GM18520 (cell line): ENCODE measurements at regions not wholly inside any gene's neighbourhood (a gene's known extent, or its start where the extent isn't known, plus 50 kb on each side); places are given as distances from the start of the nearest gene placed in this dataset.

ENCODE experiments used
- ATAC-seq: cut with Tn5 transposase; IDR thresholded peaks from one replicate; pipeline ENCODE4 v1.9.1; 2021; ENCODE audit not compliant: unreplicated experiment

DNA sequence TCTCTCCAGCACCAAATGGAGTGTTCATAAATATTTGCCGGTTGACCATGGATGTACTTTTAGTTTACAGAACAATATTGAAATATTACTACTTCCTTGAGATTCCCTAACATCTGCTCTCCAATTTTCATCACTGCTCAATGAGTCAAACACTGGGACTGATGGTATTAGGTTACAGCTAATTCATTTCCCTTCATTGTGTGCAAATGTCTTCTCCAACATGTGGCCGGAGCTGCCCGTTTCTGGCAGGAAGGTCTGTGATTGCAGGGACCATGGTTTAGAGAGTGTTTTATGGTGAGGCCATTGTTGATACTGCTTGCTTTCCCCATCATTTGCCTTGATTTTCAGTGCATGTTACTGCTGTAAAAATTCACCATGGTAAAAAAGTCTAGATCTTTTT lies 209.3 kb downstream of the HS3ST3B1 start:
- ATAC-seq = no peak

GRCh38 chr17:14508156-14508555 lies 207.3 kb downstream of the HS3ST3B1 start:
- ATAC-seq = no peak

GRCh38 chr17:14506364-14506763 lies 205.5 kb downstream of the HS3ST3B1 start:
- ATAC-seq = no peak

DNA sequence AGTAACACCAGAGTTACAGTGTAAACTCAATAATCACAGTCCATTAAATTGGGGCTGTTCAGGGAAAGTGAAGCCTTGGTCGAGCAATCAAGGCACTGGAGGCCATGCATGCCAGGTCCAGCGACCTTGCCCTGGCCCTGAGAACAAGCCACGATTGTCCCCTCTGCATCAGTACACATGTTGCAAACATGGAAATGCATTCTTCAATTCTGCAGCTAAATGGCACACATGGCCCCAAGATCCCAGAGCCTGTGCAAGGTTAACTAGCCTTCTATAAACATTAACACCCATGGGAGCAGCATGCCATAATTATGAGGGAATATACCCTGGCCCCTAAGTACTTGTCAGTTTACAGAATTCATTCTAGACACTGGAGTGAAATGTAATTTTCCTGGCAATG lies 204.7 kb downstream of the HS3ST3B1 start:
- no peak for ATAC-seq

- no peak for ATAC-seq
Observed at GRCh38 chr17:14499976-14500375, 199.1 kb downstream of the HS3ST3B1 start.

DNA sequence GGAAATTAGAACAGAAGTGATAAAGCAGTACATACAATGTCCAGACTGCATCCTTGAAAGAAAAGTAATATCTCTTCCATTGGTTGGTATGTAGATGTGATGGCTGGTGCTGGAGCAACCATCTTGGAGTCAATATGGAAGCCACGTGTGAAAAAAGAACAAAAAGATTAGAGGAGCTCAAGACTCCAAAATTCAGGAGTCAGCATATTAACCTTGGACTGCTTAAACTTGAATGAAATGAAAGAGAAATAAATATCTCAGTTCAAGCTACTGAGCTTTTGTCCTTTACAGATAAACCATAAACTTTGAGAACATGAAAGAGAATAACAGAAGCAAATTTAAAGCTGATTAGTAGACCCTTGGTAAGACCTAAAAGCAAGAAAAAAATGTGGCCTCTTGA lies 197.9 kb downstream of the HS3ST3B1 start:
- no peak for ATAC-seq

GRCh38 chr17:14494161-14494560 lies 193.3 kb downstream of the HS3ST3B1 start:
- no peak for ATAC-seq

- ATAC-seq = no peak
Observed at GRCh38 chr17:14489986-14490385, 189.1 kb downstream of the HS3ST3B1 start.

DNA sequence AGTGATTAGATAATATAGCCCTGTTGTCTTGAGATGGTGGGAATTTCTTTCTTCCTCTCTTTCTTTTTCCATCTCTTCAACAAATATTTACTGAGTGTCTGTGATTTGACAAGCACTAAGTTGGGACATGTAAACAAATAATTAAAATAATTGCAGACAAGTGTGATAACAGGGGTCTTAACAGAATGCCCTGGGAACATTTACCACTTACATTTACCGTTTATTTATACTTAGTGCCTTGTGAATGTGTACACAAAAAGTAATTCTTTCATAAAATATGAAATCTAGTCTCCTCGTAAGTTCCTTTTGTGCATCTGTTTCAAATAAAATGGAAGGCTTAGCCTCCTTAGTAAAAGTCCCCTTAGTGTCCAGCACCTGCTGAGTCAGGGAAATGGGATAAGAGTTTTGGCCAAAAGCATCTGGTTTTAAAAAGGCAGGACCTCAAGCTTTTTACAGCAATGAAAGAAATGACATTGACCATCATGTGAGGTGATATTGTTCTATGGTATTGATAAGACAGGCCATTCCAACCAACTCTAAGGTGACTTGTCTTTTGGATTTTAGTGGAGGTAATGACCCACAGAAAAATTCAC lies 188.2 kb downstream of the HS3ST3B1 start:
- no peak for ATAC-seq

- ATAC-seq = no peak
Observed at GRCh38 chr17:14487068-14487467, 186.2 kb downstream of the HS3ST3B1 start.

- no peak for ATAC-seq
Observed at GRCh38 chr17:14482715-14483114, 181.8 kb downstream of the HS3ST3B1 start.

DNA sequence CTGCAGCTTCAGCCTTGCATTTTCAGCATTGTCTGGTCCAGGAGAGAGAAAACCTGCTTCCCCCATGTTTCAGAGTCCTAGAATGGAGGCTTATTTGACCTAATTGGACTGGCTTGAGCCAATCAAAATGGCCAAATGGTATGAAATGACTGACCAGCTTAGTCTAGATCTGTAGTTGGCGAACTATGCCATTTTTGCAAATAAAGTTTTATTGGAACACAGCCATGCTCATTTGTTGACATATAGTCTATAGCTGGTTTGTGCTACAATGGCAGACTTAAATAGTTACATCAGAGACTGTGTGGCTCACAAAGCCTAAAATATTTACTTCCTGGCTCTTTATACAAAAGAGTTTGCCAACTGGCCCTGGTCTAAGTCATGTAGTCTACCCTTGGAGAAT lies 180.8 kb downstream of the HS3ST3B1 start:
- ATAC-seq = no peak

GRCh38 chr17:14474591-14474990 lies 173.7 kb downstream of the HS3ST3B1 start:
- no peak for ATAC-seq

DNA sequence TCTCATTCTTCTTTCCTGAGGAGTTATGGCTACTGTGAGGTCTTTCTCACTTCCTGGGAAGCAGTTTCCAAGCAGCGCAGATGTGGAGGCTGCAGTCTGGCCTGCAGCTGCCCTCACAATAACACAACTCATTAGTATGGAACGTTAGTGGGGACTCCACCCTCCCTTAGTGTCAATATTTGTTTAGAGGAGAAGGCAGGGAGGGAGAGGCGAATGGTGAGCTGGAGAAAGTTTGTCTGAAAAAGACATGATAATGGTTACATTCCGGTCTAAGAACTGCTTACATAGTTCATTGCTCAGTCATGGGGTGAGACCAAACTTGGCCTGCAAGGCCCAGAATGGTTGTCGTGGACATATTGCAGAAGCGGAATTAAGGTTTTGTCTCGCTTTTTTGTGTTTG lies 170.2 kb downstream of the HS3ST3B1 start:
- no peak for ATAC-seq

GRCh38 chr17:14470417-14470816 lies 169.5 kb downstream of the HS3ST3B1 start:
- no peak for ATAC-seq

DNA sequence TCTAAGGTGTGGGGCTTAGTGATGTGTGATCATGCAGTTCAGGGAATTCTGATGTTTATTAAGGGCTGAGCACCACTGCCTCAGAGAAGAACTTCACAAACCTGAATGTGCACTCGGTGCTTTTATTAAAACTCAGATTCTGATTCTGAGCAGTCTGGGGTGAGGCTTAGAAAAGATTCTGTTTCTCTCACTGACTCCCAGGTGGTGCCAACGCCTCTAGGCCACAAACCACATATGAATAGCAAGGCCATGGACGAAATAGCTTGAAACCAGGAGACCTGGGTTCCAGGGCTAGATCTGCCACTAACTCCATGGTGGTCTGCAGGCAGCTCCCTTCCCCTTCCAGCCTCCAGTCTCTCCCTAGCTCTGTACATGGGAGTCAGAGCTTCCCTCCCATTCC lies 169.1 kb downstream of the HS3ST3B1 start:
- ATAC-seq = no peak

- no peak for ATAC-seq
Observed at GRCh38 chr17:14468858-14469257, 168.0 kb downstream of the HS3ST3B1 start.

DNA sequence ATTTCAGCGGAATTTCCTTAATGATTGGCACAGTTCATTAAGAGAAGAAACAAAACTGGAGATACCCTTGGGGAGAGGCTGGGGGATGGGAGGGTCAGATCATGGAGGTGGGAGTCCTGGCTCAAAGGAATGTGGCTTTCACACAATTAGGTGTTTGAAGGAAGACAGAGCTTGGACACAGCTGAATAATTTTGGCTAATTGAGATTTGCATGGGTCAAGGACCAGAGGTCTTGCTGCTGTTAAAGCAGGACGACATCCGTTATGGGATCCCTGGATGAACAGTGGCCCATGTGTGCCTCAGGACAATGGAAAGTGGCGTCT lies 160.3 kb downstream of the HS3ST3B1 start:
- no peak for ATAC-seq

DNA sequence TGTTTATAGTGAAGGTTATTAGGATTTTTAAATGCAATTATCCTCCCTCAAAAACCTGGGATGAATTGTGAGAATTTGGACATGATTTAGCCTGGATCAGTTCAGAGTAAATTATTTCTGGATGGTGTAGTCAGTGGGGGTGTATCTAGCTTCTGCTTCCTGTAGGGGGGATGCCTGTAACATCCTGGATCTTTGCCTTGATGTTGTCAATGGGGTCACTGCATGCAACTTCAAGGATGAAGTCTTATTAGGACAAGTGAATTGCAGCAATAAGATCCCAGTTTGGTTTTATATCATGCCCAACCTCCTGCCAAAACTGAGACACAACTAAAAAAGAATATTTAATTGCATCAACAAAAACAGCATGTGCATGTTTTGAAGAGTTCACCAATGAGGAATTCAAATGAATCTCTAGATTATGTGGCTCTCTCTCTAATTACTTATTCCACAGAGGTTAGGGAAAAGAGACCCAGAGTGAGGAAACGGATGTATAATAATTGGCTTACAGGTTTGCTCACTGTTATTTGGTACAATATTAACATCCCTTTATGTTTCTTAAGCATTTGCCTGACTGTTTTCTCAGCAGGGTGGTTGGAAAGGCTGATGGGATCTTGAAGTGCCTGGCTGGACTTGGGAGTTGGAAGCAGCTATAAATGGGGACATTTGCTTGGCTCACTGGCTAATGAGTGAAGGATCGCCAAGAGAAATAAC lies 159.8 kb downstream of the HS3ST3B1 start:
- ATAC-seq = no peak

GRCh38 chr17:14459955-14460354 lies 159.1 kb downstream of the HS3ST3B1 start:
- no peak for ATAC-seq

- ATAC-seq = no peak
Observed at GRCh38 chr17:14458724-14459123, 157.8 kb downstream of the HS3ST3B1 start.

- no peak for ATAC-seq
Observed at GRCh38 chr17:14454746-14455145, 153.9 kb downstream of the HS3ST3B1 start.

GRCh38 chr17:14452856-14453255 lies 152.0 kb downstream of the HS3ST3B1 start:
- ATAC-seq = no peak
